ENCODE measurements at regions not wholly inside any gene's neighbourhood (a gene's known extent, or its start where the extent isn't known, plus 50 kb on each side); places are given as distances from the start of the nearest gene placed in this dataset.

DNA sequence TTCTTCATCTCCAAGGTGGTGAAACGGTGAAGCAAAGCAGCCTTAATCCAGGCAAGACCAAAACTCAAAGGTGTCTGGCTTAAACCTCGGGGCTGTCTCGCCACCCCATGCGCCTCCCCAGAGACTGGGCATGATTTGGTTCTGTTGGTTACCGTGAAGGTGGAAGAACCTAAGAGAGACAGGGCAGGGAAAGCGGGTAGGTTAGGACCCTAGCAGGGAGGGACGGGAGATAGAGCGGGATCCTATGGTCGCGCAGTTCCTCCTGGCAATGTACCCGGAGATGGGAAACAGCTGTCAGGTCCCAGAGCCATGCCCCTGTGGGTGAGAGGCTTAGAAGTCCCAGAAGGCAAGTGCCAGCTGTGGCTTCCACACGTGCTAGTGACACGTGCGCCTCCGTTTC, 418.3 kb upstream of the IRX1 start:
- Mint-ChIP-seq H3K27ac (no peak overlapping the region), H3K27me3 (ENCODE audit: low read depth) (peaks cover 4% of the 10 kb centered on the region; the same call in 1 of the 2 replicates), H3K4me1 (peaks cover 4% of the 10 kb centered on the region), H3K36me3 (no peaks in the 10 kb centered on the region), H3K4me3 (no peak overlapping the region), H3K9me3 (no peaks in the 10 kb centered on the region)
- no peak for TF ChIP-seq MYBL2 (CRISPR knock-in tag; IDR thresholded peaks at IDR 0.05)
- TF ChIP-seq NR1H2 (CRISPR knock-in tag; IDR thresholded peaks at IDR 0.05), result no peak
- TF ChIP-seq ZNF396 (CRISPR knock-in tag; IDR thresholded peaks at IDR 0.05; ENCODE audit: borderline replicate concordance), result no peak
- no peak for TF ChIP-seq ZNF423 (CRISPR knock-in tag; IDR thresholded peaks at IDR 0.05)
- TF ChIP-seq, protein P1, sequence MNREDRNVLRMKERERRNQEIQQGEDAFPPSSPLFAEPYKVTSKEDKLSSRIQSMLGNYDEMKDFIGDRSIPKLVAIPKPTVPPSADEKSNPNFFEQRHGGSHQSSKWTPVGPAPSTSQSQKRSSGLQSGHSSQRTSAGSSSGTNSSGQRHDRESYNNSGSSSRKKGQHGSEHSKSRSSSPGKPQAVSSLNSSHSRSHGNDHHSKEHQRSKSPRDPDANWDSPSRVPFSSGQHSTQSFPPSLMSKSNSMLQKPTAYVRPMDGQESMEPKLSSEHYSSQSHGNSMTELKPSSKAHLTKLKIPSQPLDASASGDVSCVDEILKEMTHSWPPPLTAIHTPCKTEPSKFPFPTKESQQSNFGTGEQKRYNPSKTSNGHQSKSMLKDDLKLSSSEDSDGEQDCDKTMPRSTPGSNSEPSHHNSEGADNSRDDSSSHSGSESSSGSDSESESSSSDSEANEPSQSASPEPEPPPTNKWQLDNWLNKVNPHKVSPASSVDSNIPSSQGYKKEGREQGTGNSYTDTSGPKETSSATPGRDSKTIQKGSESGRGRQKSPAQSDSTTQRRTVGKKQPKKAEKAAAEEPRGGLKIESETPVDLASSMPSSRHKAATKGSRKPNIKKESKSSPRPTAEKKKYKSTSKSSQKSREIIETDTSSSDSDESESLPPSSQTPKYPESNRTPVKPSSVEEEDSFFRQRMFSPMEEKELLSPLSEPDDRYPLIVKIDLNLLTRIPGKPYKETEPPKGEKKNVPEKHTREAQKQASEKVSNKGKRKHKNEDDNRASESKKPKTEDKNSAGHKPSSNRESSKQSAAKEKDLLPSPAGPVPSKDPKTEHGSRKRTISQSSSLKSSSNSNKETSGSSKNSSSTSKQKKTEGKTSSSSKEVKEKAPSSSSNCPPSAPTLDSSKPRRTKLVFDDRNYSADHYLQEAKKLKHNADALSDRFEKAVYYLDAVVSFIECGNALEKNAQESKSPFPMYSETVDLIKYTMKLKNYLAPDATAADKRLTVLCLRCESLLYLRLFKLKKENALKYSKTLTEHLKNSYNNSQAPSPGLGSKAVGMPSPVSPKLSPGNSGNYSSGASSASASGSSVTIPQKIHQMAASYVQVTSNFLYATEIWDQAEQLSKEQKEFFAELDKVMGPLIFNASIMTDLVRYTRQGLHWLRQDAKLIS (CRISPR knock-in tag; IDR thresholded peaks at IDR 0.05; ENCODE audit: borderline replicate concordance), result no peak
- TF ChIP-seq, protein P2, sequence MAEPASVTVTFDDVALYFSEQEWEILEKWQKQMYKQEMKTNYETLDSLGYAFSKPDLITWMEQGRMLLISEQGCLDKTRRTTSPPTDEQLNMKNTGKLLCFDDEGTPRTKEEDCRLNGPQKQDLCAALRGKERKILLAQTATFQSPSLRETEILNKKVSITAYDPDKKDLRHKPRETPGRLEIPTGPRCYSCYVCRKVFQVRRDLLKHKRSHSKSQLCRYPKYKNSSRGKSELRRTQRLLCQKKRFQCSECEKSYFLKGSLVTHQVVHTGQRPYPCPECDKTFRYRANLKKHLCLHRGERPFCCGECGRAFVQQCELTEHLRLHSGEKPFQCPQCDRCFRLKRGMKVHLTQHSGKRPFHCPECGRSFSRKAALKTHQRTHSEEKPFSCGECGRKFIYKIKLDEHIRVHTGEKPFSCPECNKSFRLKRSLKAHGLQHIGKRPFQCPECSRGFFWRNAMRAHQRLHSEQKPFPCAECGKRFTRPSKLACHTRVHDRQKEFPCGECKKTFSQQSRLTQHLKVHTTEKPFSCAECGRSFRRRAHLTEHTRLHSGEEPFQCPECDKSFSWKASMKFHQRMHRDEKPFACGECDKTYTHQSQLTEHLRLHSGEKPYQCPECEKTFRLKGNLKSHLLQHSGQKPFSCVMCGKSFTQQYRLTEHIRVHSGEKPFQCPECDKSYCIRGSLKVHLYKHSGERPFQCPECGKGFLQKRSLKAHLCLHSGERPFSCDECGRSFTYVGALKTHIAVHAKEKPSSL (CRISPR knock-in tag; conservative IDR thresholded peaks at IDR 0.05), result no peak
- TF ChIP-seq ZNF263 (CRISPR knock-in tag; IDR thresholded peaks at IDR 0.05; ENCODE audit: low read depth), result no peak
- no peak for TF ChIP-seq NR3C1 (CRISPR knock-in tag; conservative IDR thresholded peaks at IDR 0.05; ENCODE audit: low read depth)
- TF ChIP-seq, protein P3, sequence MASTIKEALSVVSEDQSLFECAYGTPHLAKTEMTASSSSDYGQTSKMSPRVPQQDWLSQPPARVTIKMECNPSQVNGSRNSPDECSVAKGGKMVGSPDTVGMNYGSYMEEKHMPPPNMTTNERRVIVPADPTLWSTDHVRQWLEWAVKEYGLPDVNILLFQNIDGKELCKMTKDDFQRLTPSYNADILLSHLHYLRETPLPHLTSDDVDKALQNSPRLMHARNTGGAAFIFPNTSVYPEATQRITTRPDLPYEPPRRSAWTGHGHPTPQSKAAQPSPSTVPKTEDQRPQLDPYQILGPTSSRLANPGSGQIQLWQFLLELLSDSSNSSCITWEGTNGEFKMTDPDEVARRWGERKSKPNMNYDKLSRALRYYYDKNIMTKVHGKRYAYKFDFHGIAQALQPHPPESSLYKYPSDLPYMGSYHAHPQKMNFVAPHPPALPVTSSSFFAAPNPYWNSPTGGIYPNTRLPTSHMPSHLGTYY (CRISPR knock-in tag; IDR thresholded peaks at IDR 0.05), result no peak
- TF ChIP-seq, protein P4, sequence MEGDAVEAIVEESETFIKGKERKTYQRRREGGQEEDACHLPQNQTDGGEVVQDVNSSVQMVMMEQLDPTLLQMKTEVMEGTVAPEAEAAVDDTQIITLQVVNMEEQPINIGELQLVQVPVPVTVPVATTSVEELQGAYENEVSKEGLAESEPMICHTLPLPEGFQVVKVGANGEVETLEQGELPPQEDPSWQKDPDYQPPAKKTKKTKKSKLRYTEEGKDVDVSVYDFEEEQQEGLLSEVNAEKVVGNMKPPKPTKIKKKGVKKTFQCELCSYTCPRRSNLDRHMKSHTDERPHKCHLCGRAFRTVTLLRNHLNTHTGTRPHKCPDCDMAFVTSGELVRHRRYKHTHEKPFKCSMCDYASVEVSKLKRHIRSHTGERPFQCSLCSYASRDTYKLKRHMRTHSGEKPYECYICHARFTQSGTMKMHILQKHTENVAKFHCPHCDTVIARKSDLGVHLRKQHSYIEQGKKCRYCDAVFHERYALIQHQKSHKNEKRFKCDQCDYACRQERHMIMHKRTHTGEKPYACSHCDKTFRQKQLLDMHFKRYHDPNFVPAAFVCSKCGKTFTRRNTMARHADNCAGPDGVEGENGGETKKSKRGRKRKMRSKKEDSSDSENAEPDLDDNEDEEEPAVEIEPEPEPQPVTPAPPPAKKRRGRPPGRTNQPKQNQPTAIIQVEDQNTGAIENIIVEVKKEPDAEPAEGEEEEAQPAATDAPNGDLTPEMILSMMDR (IDR thresholded peaks at IDR 0.05), result no peak
- TF ChIP-seq, protein P5, sequence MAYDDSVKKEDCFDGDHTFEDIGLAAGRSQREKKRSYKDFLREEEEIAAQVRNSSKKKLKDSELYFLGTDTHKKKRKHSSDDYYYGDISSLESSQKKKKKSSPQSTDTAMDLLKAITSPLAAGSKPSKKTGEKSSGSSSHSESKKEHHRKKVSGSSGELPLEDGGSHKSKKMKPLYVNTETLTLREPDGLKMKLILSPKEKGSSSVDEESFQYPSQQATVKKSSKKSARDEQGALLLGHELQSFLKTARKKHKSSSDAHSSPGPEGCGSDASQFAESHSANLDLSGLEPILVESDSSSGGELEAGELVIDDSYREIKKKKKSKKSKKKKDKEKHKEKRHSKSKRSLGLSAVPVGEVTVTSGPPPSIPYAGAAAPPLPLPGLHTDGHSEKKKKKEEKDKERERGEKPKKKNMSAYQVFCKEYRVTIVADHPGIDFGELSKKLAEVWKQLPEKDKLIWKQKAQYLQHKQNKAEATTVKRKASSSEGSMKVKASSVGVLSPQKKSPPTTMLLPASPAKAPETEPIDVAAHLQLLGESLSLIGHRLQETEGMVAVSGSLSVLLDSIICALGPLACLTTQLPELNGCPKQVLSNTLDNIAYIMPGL (CRISPR knock-in tag; IDR thresholded peaks at IDR 0.05), result no peak
- no peak for TF ChIP-seq SMAD4 (CRISPR knock-in tag; IDR thresholded peaks at IDR 0.05)
- TF ChIP-seq ZNF219 (CRISPR knock-in tag; IDR thresholded peaks at IDR 0.05; ENCODE audit: borderline replicate concordance), result no peak
- TF ChIP-seq, protein P6, sequence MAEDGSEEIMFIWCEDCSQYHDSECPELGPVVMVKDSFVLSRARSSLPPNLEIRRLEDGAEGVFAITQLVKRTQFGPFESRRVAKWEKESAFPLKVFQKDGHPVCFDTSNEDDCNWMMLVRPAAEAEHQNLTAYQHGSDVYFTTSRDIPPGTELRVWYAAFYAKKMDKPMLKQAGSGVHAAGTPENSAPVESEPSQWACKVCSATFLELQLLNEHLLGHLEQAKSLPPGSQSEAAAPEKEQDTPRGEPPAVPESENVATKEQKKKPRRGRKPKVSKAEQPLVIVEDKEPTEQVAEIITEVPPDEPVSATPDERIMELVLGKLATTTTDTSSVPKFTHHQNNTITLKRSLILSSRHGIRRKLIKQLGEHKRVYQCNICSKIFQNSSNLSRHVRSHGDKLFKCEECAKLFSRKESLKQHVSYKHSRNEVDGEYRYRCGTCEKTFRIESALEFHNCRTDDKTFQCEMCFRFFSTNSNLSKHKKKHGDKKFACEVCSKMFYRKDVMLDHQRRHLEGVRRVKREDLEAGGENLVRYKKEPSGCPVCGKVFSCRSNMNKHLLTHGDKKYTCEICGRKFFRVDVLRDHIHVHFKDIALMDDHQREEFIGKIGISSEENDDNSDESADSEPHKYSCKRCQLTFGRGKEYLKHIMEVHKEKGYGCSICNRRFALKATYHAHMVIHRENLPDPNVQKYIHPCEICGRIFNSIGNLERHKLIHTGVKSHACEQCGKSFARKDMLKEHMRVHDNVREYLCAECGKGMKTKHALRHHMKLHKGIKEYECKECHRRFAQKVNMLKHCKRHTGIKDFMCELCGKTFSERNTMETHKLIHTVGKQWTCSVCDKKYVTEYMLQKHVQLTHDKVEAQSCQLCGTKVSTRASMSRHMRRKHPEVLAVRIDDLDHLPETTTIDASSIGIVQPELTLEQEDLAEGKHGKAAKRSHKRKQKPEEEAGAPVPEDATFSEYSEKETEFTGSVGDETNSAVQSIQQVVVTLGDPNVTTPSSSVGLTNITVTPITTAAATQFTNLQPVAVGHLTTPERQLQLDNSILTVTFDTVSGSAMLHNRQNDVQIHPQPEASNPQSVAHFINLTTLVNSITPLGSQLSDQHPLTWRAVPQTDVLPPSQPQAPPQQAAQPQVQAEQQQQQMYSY (CRISPR knock-in tag; IDR thresholded peaks at IDR 0.05), result no peak
- TF ChIP-seq, protein P7, sequence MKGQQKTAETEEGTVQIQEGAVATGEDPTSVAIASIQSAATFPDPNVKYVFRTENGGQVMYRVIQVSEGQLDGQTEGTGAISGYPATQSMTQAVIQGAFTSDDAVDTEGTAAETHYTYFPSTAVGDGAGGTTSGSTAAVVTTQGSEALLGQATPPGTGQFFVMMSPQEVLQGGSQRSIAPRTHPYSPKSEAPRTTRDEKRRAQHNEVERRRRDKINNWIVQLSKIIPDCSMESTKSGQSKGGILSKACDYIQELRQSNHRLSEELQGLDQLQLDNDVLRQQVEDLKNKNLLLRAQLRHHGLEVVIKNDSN (CRISPR knock-in tag; IDR thresholded peaks at IDR 0.05), result no peak
- no peak for TF ChIP-seq TEAD4 (CRISPR knock-in tag; IDR thresholded peaks at IDR 0.05)
- ChIA-PET CTCF (interaction anchor here (1.6 kb wide), 1 partner anchor 19 kb away, joined by 3 read pairs; no protein-coding TSS in a partner anchor), POLR2A (no interaction called here)
- DNase-seq (ENCODE audit: low spot score), result no peak
- no peak for ATAC-seq

All from WTC11 (cell line).